ENCODE measurements at regions not wholly inside any gene's neighbourhood (a gene's known extent, or its start where the extent isn't known, plus 50 kb on each side); places are given as distances from the start of the nearest gene placed in this dataset.
"Not testable (repeated sequence)": the region's sequence is repeated elsewhere in the genome, so short reads cannot be mapped to it uniquely, and the experiment has no call there.

GRCh38 chr10:8173243-8173865, 118.9 kb downstream of the GATA3 start:
- no peak for TF ChIP-seq CTCF (IDR thresholded peaks at IDR 0.05; ENCODE audit: borderline replicate concordance, insufficient read depth, low read depth, low read length)
- H3K4me3 ChIP-seq (ENCODE audit: low read depth, low read length): no peak overlapping the region

GRCh38 chr10:8173866-8174243, 119.4 kb downstream of the GATA3 start:
- no peak overlapping the region for H3K4me3 ChIP-seq (ENCODE audit: low read depth, low read length)
- TF ChIP-seq CTCF (IDR thresholded peaks at IDR 0.05; ENCODE audit: borderline replicate concordance, insufficient read depth, low read depth, low read length): no peak

- H3K4me3 ChIP-seq (ENCODE audit: low read depth, low read length): no peak overlapping the region
- TF ChIP-seq CTCF (IDR thresholded peaks at IDR 0.05; ENCODE audit: borderline replicate concordance, insufficient read depth, low read depth, low read length): no peak
Measured at GRCh38 chr10:8174762-8175161, 120.3 kb downstream of the GATA3 start.

GRCh38 chr10:8177526-8177925, 123.0 kb downstream of the GATA3 start:
- not testable (repeated sequence) for H3K4me3 ChIP-seq (ENCODE audit: low read depth, low read length)

- H3K4me3 ChIP-seq (ENCODE audit: low read depth, low read length): not testable (repeated sequence)
Measured at GRCh38 chr10:8179773-8180172, 125.3 kb downstream of the GATA3 start.

GRCh38 chr10:8180360-8181109, 126.0 kb downstream of the GATA3 start:
- H3K4me3 ChIP-seq (ENCODE audit: low read depth, low read length): no peak overlapping the region
- no peak for TF ChIP-seq CTCF (IDR thresholded peaks at IDR 0.05; ENCODE audit: borderline replicate concordance, insufficient read depth, low read depth, low read length)

GRCh38 chr10:8181496-8182157, 127.1 kb downstream of the GATA3 start:
- no peak for TF ChIP-seq CTCF (IDR thresholded peaks at IDR 0.05; ENCODE audit: borderline replicate concordance, insufficient read depth, low read depth, low read length)
- no peak overlapping the region for H3K4me3 ChIP-seq (ENCODE audit: low read depth, low read length)

- H3K4me3 ChIP-seq (ENCODE audit: low read depth, low read length): no peak overlapping the region
- no peak for TF ChIP-seq CTCF (IDR thresholded peaks at IDR 0.05; ENCODE audit: borderline replicate concordance, insufficient read depth, low read depth, low read length)
Measured at GRCh38 chr10:8182806-8183205, 128.3 kb downstream of the GATA3 start.

Data from GM12875 (cell line).